Body of pancreas (tissue), 4 donors: ENCODE measurements at regions not wholly inside any gene's neighbourhood (a gene's known extent, or its start where the extent isn't known, plus 50 kb on each side); places are given as distances from the start of the nearest gene placed in this dataset.

ENCODE experiments used
- ATAC-seq: fragments of 150-250 bp; one replicate; pipeline ENCODE4 v1.9.1; 2016
- DNase-seq, 4 donors: peaks; one replicate each; pipeline ENCODE4 v3.0.0-alpha.2; 2019
- H3K27ac ChIP-seq, 4 donors: fragments of 200-600 bp; sonication (generic); 1 replicate in 3 of 4; 2 replicates in 1 of 4; pipeline versions ENCODE4 v1.5.1 to v1.6.1; 2016 to 2019; ENCODE audit warnings: mild to moderate bottlenecking in 1 of 4, mixed read lengths in 1 of 4, moderate library complexity in 1 of 4
- H3K27me3 ChIP-seq, 2 donors: fragments of 200-600 bp; sonication (generic); one replicate each; pipeline ENCODE4 v1.6.0; 2016; ENCODE audit warnings: mild to moderate bottlenecking in 1 of 2
- H3K36me3 ChIP-seq, 2 donors: fragments of 200-600 bp; sonication (generic); replicated peaks in 1 of 2; 2 replicates each; pipeline ENCODE4 v1.5.1; 2016; ENCODE audit warnings: low read depth in 2 of 2; ENCODE audit not compliant: insufficient read depth in 1 of 2
- H3K4me1 ChIP-seq: fragments of 200-600 bp; sonication (generic); one replicate; pipeline ENCODE4 v1.6.0; 2016
- H3K4me3 ChIP-seq, 2 donors: fragments of 200-600 bp; sonication (generic); 1 replicate in 1 of 2; 2 replicates in 1 of 2; pipeline ENCODE4 v1.5.1; 2016 to 2019
- H3K9me3 ChIP-seq, 3 donors: fragments of 200-600 bp; sonication (generic); 1 replicate in 2 of 3; 2 replicates in 1 of 3; pipeline ENCODE4 v1.5.1; 2016
- POLR2A ChIP-seq, 3 donors: fragments of 450-650 bp; IDR thresholded peaks; one replicate each; pipeline ENCODE4 v1.6.1; 2016; ENCODE audit warnings: antibody characterized with exemption in 3 of 3, mild to moderate bottlenecking in 2 of 3
- WGBS, 2 donors: methylation state at CpG; one replicate each; pipeline ENCODE4 v1.1.5; 2017; 5-methylcytosine and 5-hydroxymethylcytosine counted together
- intact Hi-C: fragments of 100-400 bp; cut with DNase I; formaldehyde crosslinking; loops from one replicate; pipeline ENCODE4 v1.15.1; 2023
- TF ChIP-seq, protein P1 (sequence below), 7 experiments: fragments of 450-650 bp in 4 of 7; fragments of 200-600 bp in 3 of 7; sonication (generic) in 3 of 7; IDR thresholded peaks; one replicate each; pipeline ENCODE4 v1.5.1; 2016 to 2019; ENCODE audit warnings: antibody characterized with exemption in 7 of 7

DNA sequence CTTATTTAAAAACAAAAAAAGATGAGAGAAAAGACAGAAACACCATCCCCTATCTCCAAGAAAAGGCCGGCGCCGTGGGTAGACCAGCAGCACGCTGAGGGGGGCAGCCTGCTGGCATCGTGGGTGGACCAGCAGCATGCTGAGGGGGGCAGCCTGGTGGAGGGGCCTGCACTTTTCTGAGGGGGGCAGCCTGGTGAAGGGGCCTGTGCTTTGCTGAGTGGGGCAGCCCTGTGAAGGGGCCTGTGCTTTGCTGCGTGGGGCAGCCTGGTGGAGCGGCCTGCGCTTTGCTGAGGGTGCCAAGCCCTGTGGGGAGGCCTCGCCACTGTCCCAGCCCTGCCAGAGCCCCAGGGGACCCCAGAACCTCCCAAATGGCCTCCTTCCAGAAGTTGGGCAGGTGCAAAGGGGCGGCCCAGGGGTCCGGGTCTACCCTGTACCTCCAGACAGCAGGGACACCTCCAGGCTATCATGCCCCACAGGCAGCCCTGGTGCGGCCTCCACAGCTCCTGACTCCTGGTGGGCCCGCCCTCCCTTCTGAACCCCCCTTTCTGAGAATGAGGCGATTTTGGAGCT, 1185.7 kb downstream of the BRD1 start:
- no peak for TF ChIP-seq POLR2A (IDR thresholded peaks at IDR 0.05)
- TF ChIP-seq, protein P1, sequence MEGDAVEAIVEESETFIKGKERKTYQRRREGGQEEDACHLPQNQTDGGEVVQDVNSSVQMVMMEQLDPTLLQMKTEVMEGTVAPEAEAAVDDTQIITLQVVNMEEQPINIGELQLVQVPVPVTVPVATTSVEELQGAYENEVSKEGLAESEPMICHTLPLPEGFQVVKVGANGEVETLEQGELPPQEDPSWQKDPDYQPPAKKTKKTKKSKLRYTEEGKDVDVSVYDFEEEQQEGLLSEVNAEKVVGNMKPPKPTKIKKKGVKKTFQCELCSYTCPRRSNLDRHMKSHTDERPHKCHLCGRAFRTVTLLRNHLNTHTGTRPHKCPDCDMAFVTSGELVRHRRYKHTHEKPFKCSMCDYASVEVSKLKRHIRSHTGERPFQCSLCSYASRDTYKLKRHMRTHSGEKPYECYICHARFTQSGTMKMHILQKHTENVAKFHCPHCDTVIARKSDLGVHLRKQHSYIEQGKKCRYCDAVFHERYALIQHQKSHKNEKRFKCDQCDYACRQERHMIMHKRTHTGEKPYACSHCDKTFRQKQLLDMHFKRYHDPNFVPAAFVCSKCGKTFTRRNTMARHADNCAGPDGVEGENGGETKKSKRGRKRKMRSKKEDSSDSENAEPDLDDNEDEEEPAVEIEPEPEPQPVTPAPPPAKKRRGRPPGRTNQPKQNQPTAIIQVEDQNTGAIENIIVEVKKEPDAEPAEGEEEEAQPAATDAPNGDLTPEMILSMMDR (IDR thresholded peaks at IDR 0.05) = no peak
- no peaks in the 10 kb centered on the region for H3K27me3 ChIP-seq
- 76 to 84% methylated on average over 5 to 14 of the region's 14 CpGs for WGBS, 2 donors
- DNase-seq (no peak), ATAC-seq (no peak)
- H3K9me3 ChIP-seq = no peaks in the 10 kb centered on the region
- H3K4me3 ChIP-seq = no peak overlapping the region
- no peaks in the 10 kb centered on the region for H3K4me1 ChIP-seq
- no peak overlapping the region for H3K27ac ChIP-seq
- no peaks in the 10 kb centered on the region for H3K36me3 ChIP-seq
- intact Hi-C loops = no loop called here

DNA sequence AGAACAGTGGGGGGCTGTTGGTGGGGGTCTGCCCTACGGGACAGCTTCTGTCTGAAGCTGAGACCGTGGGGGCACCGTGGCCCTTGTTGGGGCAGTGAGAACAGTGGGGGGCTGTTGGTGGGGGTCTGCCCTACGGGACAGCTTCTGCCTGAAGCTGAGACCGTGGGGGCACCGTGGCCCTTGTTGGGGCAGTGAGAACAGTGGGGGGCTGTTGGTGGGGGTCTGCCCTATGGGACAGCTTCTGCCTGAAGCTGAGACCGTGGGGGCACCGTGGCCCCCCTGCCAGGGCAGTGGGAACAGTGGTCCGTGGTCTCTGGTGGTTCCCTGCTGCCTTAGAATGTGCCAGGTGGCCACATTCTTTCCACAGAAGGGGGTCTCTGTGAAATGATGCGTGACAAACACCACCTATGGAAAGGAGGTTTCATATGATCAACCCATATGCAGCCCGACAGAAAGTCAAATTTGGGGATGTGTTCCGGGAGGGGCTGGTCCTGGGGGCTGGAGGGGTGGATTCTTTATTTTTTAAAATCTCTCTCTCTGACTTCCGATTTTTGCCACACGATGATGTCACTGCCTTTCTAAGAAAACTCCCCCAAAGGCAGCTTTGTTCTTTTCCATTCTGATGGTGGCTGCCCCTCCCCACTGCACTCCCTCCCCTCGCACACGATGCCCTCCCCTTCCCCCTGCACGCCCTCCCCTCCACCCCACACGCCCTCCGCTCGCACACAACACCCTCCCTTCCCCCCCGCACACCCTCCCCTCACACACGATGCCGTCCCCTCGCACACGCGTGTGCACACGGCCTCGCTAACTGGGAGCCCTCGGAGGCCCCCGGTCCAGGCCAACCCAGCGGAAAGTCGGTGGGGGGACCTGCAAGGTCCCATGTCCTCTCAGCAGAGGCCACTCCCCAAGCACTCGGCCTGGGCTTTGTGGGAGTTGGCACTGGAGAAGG, 1186.5 kb downstream of the BRD1 start:
- H3K9me3 ChIP-seq = no peaks in the 10 kb centered on the region

DNA sequence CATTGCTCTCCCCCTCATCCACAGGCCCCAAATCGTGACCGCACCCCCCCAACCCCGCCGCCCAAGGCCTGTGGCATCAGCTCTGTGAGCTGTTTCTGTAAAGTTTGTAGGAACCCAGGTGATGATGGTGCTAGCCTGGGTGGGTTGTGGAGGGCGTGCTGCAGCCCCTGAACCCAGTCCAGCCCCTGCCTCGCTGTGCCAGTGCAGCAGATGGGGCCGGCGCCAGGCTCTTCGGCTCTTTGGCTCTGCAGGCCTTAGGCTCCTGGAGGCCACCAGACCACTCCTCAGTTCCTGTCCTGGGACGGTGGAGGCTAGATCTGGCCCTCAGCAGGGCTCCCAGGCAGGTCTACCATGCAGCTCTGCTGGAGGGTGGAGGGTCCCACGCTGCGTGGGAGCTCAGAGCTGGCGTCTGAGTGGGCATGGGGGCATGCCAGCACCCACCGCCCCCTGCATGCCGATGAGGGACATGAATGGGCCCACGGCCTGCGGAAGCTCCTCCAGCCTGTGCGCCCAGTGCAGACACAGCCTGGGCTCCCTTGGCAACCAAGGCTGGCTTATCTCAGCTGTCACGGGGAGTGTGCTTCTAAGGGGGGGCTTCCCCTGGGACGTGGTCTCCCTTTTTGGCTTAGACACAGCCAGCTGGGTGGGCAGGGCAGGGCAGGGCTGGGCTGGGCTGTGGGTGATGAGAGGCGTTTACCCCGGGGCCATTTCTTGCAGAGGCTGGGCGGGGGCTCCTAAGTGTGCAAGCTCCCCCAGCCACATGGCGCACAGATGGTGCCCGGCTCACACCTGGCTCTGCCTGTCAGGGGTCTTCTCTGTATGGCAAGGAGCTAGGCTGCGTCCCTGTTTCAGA, 1187.6 kb downstream of the BRD1 start:
- DNase-seq (no peak), ATAC-seq (no peak)
- 54 to 64% methylated on average over 7 to 26 of the region's 26 CpGs for WGBS, 2 donors
- Histone ChIP-seq H3K4me3 (no peak overlapping the region), H3K27me3 (no peaks in the 10 kb centered on the region), H3K9me3 (no peaks in the 10 kb centered on the region), H3K4me1 (peaks cover 7% of the 10 kb centered on the region), H3K36me3 (no peaks in the 10 kb centered on the region), H3K27ac (no peak overlapping the region)
- no peak for TF ChIP-seq POLR2A (IDR thresholded peaks at IDR 0.05)
- TF ChIP-seq, protein P1 (IDR thresholded peaks at IDR 0.05) = no peak
- intact Hi-C loops = no loop called here

More for the DNA sequence above, 1186.5 kb downstream of the BRD1 start:
- no peaks in the 10 kb centered on the region for H3K36me3 ChIP-seq
- H3K27ac ChIP-seq = no peak overlapping the region
- no peak for ATAC-seq
- WGBS, 2 donors = 64% methylated on average over 27 to 32 of the region's 33 CpGs
- no peaks in the 10 kb centered on the region for H3K27me3 ChIP-seq
- no peak for DNase-seq
- H3K4me3 ChIP-seq = no peak overlapping the region
- TF ChIP-seq, protein P1 (IDR thresholded peaks at IDR 0.05) = no peak
- TF ChIP-seq POLR2A (IDR thresholded peaks at IDR 0.05) = no peak
- H3K4me1 ChIP-seq = no peaks in the 10 kb centered on the region
- intact Hi-C loops = no loop called here

DNA sequence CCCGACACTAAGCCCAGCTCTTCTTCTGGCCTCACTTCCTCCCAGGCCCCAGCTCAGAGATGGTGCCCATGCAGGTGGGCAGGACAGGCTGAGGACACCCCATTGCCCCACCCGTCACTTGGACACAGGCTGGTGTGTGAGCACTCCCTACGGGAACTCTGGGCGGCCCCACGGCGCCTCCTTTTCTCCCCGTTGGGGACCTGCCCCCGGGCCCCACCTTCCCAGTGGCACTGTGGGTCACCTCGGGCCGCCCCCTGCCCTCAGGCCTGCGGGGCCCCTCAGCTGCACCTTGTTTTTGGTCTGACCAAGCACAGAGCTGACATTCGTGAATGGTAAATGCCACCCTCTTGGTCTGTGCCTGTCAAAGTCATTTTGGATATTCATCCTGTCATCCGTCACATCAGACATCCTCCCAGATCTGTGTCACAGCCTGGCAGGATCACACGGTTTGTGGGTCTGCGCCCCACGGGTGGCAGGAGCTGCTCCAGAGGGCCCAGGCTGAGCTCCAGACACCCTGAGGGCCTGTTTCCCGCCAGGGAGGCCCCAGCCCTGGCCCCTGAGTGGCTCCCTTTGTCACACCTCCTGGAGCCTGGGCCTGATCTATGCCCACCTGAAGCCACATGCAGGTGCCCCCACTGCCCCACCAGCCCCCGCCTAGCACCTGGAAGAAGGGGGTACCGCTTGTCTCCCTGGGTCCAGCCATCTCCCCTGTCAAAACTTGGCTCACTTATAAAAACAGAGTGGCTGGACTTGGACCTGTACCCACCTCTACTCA, 1188.5 kb downstream of the BRD1 start:
- DNase-seq = no peak
- H3K9me3 ChIP-seq = no peaks in the 10 kb centered on the region
- H3K4me3 ChIP-seq = no peak overlapping the region
- H3K4me1 ChIP-seq = peaks cover 7% of the 10 kb centered on the region
- H3K27ac ChIP-seq = no peak overlapping the region
- H3K27me3 ChIP-seq = no peaks in the 10 kb centered on the region
- no peak for ATAC-seq
- 70 to 72% methylated on average over 12 to 19 of the region's 19 CpGs for WGBS, 2 donors
- no peak for TF ChIP-seq POLR2A (IDR thresholded peaks at IDR 0.05)
- TF ChIP-seq, protein P1 (IDR thresholded peaks at IDR 0.05) = no peak
- no peaks in the 10 kb centered on the region for H3K36me3 ChIP-seq
- intact Hi-C loops = no loop called here
